Mesothelial cell of epicardium (in vitro differentiated cells): ENCODE measurements at regions not wholly inside any gene's neighbourhood (a gene's known extent, or its start where the extent isn't known, plus 50 kb on each side); places are given as distances from the start of the nearest gene placed in this dataset.

ENCODE experiments used
- DNase-seq, 2 experiments: peaks; one replicate each; pipeline ENCODE4 v3.0.0; 2021; ENCODE audit warnings: low spot score in 2 of 2; ENCODE audit not compliant: unreplicated experiment in 2 of 2
- H3K27ac Mint-ChIP-seq: 2 replicates; pipeline ENCODE4 v1.8.0; 2021; ENCODE audit warnings: mixed read lengths
- H3K27me3 Mint-ChIP-seq: 2 replicates; pipeline ENCODE4 v1.8.0; 2021; ENCODE audit warnings: low read depth, mixed read lengths
- H3K36me3 Mint-ChIP-seq: 2 replicates; pipeline ENCODE4 v1.8.0; 2021; ENCODE audit warnings: mixed read lengths
- H3K4me1 Mint-ChIP-seq: 2 replicates; pipeline ENCODE4 v1.8.0; 2021; ENCODE audit warnings: mixed read lengths
- H3K4me3 Mint-ChIP-seq: 2 replicates; pipeline ENCODE4 v1.8.0; 2021; ENCODE audit warnings: mild to moderate bottlenecking, moderate library complexity, mixed read lengths
- H3K9me3 Mint-ChIP-seq: 2 replicates; pipeline ENCODE4 v1.8.0; 2021; ENCODE audit warnings: mixed read lengths
- CTCF ChIP-seq: fragments of 200-600 bp; sonication (generic); IDR thresholded peaks from one replicate; pipeline ENCODE4 v1.5.0; 2021; ENCODE audit warnings: antibody characterized with exemption; ENCODE audit not compliant: unreplicated experiment

- Mint-ChIP-seq H3K4me1 (peaks cover 7% of the 10 kb centered on the region), H3K27ac (no peak overlapping the region), H3K9me3 (peaks cover 13% of the 10 kb centered on the region), H3K36me3 (peaks cover 2% of the 10 kb centered on the region), H3K27me3 (no peaks in the 10 kb centered on the region), H3K4me3 (no peak overlapping the region)
- no peak for TF ChIP-seq CTCF
- no peak for DNase-seq
Measured at GRCh38 chr18:33914399-33914798, 310.3 kb downstream of the NOL4 start.

GRCh38 chr18:33906046-33906445 is 318.7 kb downstream of the NOL4 start:
- Mint-ChIP-seq H3K4me1 (no peaks in the 10 kb centered on the region), H3K27me3 (no peaks in the 10 kb centered on the region), H3K9me3 (peaks cover 41% of the 10 kb centered on the region), H3K27ac (no peak overlapping the region), H3K36me3 (peaks cover 11% of the 10 kb centered on the region), H3K4me3 (no peak overlapping the region)
- no peak for DNase-seq
- TF ChIP-seq CTCF = no peak

- Mint-ChIP-seq H3K36me3 (peaks cover 11% of the 10 kb centered on the region), H3K27me3 (no peaks in the 10 kb centered on the region), H3K27ac (no peak overlapping the region), H3K9me3 (peaks cover 65% of the 10 kb centered on the region), H3K4me1 (no peaks in the 10 kb centered on the region), H3K4me3 (no peak overlapping the region)
- DNase-seq = no peak
- TF ChIP-seq CTCF = no peak
Measured at GRCh38 chr18:33901894-33902512, 322.7 kb downstream of the NOL4 start.

- H3K27me3 Mint-ChIP-seq = no peaks in the 10 kb centered on the region
- H3K36me3 Mint-ChIP-seq = peaks cover 11% of the 10 kb centered on the region
- no peak overlapping the region for H3K27ac Mint-ChIP-seq
- H3K4me3 Mint-ChIP-seq = no peak overlapping the region
- TF ChIP-seq CTCF = no peak
- H3K9me3 Mint-ChIP-seq = peaks cover 59% of the 10 kb centered on the region
- H3K4me1 Mint-ChIP-seq = no peaks in the 10 kb centered on the region
- DNase-seq = no peak
Measured at GRCh38 chr18:33900638-33901037, 322.6 kb downstream of the ASXL3 start.

- Mint-ChIP-seq H3K36me3 (peaks cover 4% of the 10 kb centered on the region), H3K4me1 (no peaks in the 10 kb centered on the region), H3K9me3 (peaks cover 40% of the 10 kb centered on the region), H3K4me3 (no peak overlapping the region), H3K27me3 (no peaks in the 10 kb centered on the region), H3K27ac (no peak overlapping the region)
- DNase-seq = no peak
- TF ChIP-seq CTCF = no peak
Measured at GRCh38 chr18:33898427-33898826, 320.4 kb downstream of the ASXL3 start.

GRCh38 chr18:33878213-33878612 is 300.2 kb downstream of the ASXL3 start:
- no peak overlapping the region for H3K27ac Mint-ChIP-seq
- H3K36me3 Mint-ChIP-seq = no peaks in the 10 kb centered on the region
- peaks cover 4% of the 10 kb centered on the region for H3K9me3 Mint-ChIP-seq
- no peaks in the 10 kb centered on the region for H3K4me1 Mint-ChIP-seq
- no peak for DNase-seq
- no peak overlapping the region for H3K4me3 Mint-ChIP-seq
- TF ChIP-seq CTCF = no peak
- no peaks in the 10 kb centered on the region for H3K27me3 Mint-ChIP-seq
